H9 (cell line): ENCODE measurements at regions not wholly inside any gene's neighbourhood (a gene's known extent, or its start where the extent isn't known, plus 50 kb on each side); places are given as distances from the start of the nearest gene placed in this dataset.

Experiments used
- DNase-seq: peaks from one replicate; pipeline ENCODE4 v3.0.0-alpha.2; 2017
- H2AFZ ChIP-seq: one replicate; pipeline ENCODE4 v1.6.1; 2013; ENCODE audit warnings: mild to moderate bottlenecking, low read length, control low read depth, moderate library complexity
- H2AK5ac ChIP-seq: 2 replicates; pipeline ENCODE4 v1.6.1; 2013; ENCODE audit warnings: low read length, control low read depth, mixed read lengths; ENCODE audit not compliant: insufficient read length
- H2BK120ac ChIP-seq: one replicate; pipeline ENCODE4 v1.6.1; 2013; ENCODE audit warnings: low read depth, mild to moderate bottlenecking, low read length, control low read depth, inconsistent platforms; ENCODE audit not compliant: poor library complexity, severe bottlenecking
- H2BK12ac ChIP-seq: 2 replicates; pipeline ENCODE4 v1.6.1; 2013; ENCODE audit warnings: low read length, control low read depth, mixed read lengths, low read depth; ENCODE audit not compliant: insufficient read length
- H2BK15ac ChIP-seq: 2 replicates; pipeline ENCODE4 v1.6.1; 2013; ENCODE audit warnings: low read depth, low read length, control low read depth
- H2BK20ac ChIP-seq: one replicate; pipeline ENCODE4 v1.6.1; 2013; ENCODE audit warnings: low read depth, mild to moderate bottlenecking, low read length, control low read depth, inconsistent platforms; ENCODE audit not compliant: poor library complexity, severe bottlenecking
- H2BK5ac ChIP-seq: 2 replicates; pipeline ENCODE4 v1.6.1; 2013; ENCODE audit warnings: low read length, control low read depth, mixed read lengths; ENCODE audit not compliant: insufficient read length
- H3K14ac ChIP-seq: 2 replicates; pipeline ENCODE4 v1.6.1; 2013; ENCODE audit warnings: low read length, control low read depth; ENCODE audit not compliant: insufficient read depth
- H3K18ac ChIP-seq: 2 replicates; pipeline ENCODE4 v1.6.1; 2013; ENCODE audit warnings: low read depth, mild to moderate bottlenecking, mixed read lengths, low read length, control low read depth; ENCODE audit not compliant: insufficient read length
- H3K23ac ChIP-seq: 2 replicates; pipeline ENCODE4 v1.6.1; 2013; ENCODE audit warnings: low read length, control low read depth, mixed read lengths, low read depth; ENCODE audit not compliant: insufficient read length
- H3K23me2 ChIP-seq: 2 replicates; pipeline ENCODE4 v1.6.1; 2013; ENCODE audit warnings: low read depth, mild to moderate bottlenecking, mixed read lengths, low read length, control low read depth; ENCODE audit not compliant: insufficient read length, poor library complexity, severe bottlenecking
- H3K27ac ChIP-seq: 2 replicates; pipeline ENCODE4 v1.5.1; 2013; ENCODE audit warnings: low read length, control low read depth, mixed read lengths, low read depth; ENCODE audit not compliant: insufficient read length
- H3K27me3 ChIP-seq: 2 replicates; pipeline ENCODE4 v1.6.1; 2013; ENCODE audit warnings: low read length, control low read depth, inconsistent platforms; ENCODE audit not compliant: insufficient read depth
- H3K4ac ChIP-seq: 2 replicates; pipeline ENCODE4 v1.6.1; 2013; ENCODE audit warnings: low read depth, mild to moderate bottlenecking, control low read depth, inconsistent platforms, low read length, moderate library complexity
- H3K4me1 ChIP-seq: 2 replicates; pipeline ENCODE4 v1.6.1; 2013; ENCODE audit warnings: low read length, control low read depth, inconsistent platforms; ENCODE audit not compliant: insufficient read depth
- H3K4me2 ChIP-seq: 2 replicates; pipeline ENCODE4 v1.6.1; 2013; ENCODE audit warnings: low read length, control low read depth, mixed read lengths; ENCODE audit not compliant: insufficient read length, insufficient read depth
- H3K56ac ChIP-seq: 2 replicates; pipeline ENCODE4 v1.6.1; 2013; ENCODE audit warnings: low read depth, mild to moderate bottlenecking, mixed read lengths, low read length, control low read depth; ENCODE audit not compliant: insufficient read length
- H3K79me1 ChIP-seq: 2 replicates; pipeline ENCODE4 v1.6.1; 2013; ENCODE audit warnings: low read depth, mild to moderate bottlenecking, moderate library complexity, low read length, control low read depth, inconsistent platforms; ENCODE audit not compliant: insufficient read depth, poor library complexity, severe bottlenecking
- H3K79me2 ChIP-seq: 2 replicates; pipeline ENCODE4 v1.6.1; 2013; ENCODE audit warnings: low read length, control low read depth, inconsistent platforms; ENCODE audit not compliant: insufficient read depth
- H3K9ac ChIP-seq: 2 replicates; pipeline ENCODE4 v1.6.1; 2013; ENCODE audit warnings: low read length, control low read depth, mixed read lengths; ENCODE audit not compliant: insufficient read length; ENCODE audit errors: extremely low read depth
- H3K9me3 ChIP-seq: one replicate; pipeline ENCODE4 v1.6.1; 2013; ENCODE audit warnings: low read depth, low read length, inconsistent platforms; ENCODE audit not compliant: control insufficient read depth
- H3T11ph ChIP-seq: one replicate; pipeline ENCODE4 v1.6.1; 2013; ENCODE audit warnings: mild to moderate bottlenecking, low read length, control low read depth, inconsistent platforms
- H4K20me1 ChIP-seq: one replicate; pipeline ENCODE4 v1.6.1; 2013; ENCODE audit not compliant: control insufficient read depth, insufficient read length, insufficient read depth
- H4K5ac ChIP-seq: 2 replicates; pipeline ENCODE4 v1.6.1; 2013; ENCODE audit warnings: low read depth, mild to moderate bottlenecking, mixed read lengths, low read length, control low read depth; ENCODE audit not compliant: insufficient read length
- H4K8ac ChIP-seq: replicated peaks from 2 replicates; pipeline ENCODE4 v1.6.1; 2013; ENCODE audit warnings: low read length, control low read depth, mixed read lengths, low read depth; ENCODE audit not compliant: insufficient read length
- H4K91ac ChIP-seq: 2 replicates; pipeline ENCODE4 v1.6.1; 2013; ENCODE audit warnings: low read depth, mild to moderate bottlenecking, moderate library complexity, mixed read lengths, low read length, control low read depth; ENCODE audit not compliant: insufficient read length
- H3K27ac Mint-ChIP-seq, 3 experiments: 2 replicates in 2 of 3; 3 replicates in 1 of 3; pipeline ENCODE4 v1.8.0; 2020 to 2021; ENCODE audit warnings: mixed read lengths in 3 of 3, mild to moderate bottlenecking in 1 of 3, moderate library complexity in 1 of 3
- H3K27me3 Mint-ChIP-seq: 2 replicates; pipeline ENCODE4 v1.8.0; 2021; ENCODE audit warnings: low read depth, mild to moderate bottlenecking, moderate library complexity, mixed read lengths
- H3K36me3 Mint-ChIP-seq, 3 experiments: 2 replicates in 2 of 3; 3 replicates in 1 of 3; pipeline ENCODE4 v1.8.0; 2020 to 2021; ENCODE audit warnings: low read depth in 3 of 3, mixed read lengths in 3 of 3; ENCODE audit not compliant: insufficient read depth in 1 of 3
- H3K4me1 Mint-ChIP-seq, 2 experiments: 2 replicates each; pipeline ENCODE4 v1.8.0; 2020; ENCODE audit warnings: mixed read lengths in 2 of 2
- H3K4me3 Mint-ChIP-seq, 2 experiments: 2 replicates in 1 of 2; 3 replicates in 1 of 2; pipeline ENCODE4 v1.8.0; 2020 to 2021; ENCODE audit warnings: mild to moderate bottlenecking in 2 of 2, mixed read lengths in 2 of 2, moderate library complexity in 1 of 2
- H3K9me3 Mint-ChIP-seq, 2 experiments: 2 replicates in 1 of 2; 3 replicates in 1 of 2; pipeline ENCODE4 v1.8.0; 2020; ENCODE audit warnings: mild to moderate bottlenecking in 2 of 2, mixed read lengths in 2 of 2, moderate library complexity in 1 of 2
- WGBS: extraction: QIAGEN DNeasy Blood & Tissue Kit; methylation state at CpG from one replicate; pipeline ENCODE4 v1.1.7; 2013; ENCODE audit warnings: missing lambda C conversion rate, low lambda C conversion rate, mixed read lengths; ENCODE audit not compliant: insufficient read length; ENCODE audit errors: extremely low coverage; 5-methylcytosine and 5-hydroxymethylcytosine counted together
- TF ChIP-seq, protein P1 (sequence below): fragments of 200-600 bp; sonication (generic); conservative IDR thresholded peaks from 3 replicates; pipeline ENCODE4 v1.8.0; 2021; ENCODE audit warnings: antibody characterized with exemption, mild to moderate bottlenecking

- H3K23me2 ChIP-seq: no peaks in the 10 kb centered on the region
Measured at GRCh38 chr20:11719153-11719552, 198.5 kb upstream of the BTBD3 start.

More at GRCh38 chr20:11719153-11719552, 198.5 kb upstream of the BTBD3 start:
- TF ChIP-seq, protein P1, sequence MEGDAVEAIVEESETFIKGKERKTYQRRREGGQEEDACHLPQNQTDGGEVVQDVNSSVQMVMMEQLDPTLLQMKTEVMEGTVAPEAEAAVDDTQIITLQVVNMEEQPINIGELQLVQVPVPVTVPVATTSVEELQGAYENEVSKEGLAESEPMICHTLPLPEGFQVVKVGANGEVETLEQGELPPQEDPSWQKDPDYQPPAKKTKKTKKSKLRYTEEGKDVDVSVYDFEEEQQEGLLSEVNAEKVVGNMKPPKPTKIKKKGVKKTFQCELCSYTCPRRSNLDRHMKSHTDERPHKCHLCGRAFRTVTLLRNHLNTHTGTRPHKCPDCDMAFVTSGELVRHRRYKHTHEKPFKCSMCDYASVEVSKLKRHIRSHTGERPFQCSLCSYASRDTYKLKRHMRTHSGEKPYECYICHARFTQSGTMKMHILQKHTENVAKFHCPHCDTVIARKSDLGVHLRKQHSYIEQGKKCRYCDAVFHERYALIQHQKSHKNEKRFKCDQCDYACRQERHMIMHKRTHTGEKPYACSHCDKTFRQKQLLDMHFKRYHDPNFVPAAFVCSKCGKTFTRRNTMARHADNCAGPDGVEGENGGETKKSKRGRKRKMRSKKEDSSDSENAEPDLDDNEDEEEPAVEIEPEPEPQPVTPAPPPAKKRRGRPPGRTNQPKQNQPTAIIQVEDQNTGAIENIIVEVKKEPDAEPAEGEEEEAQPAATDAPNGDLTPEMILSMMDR: no peak
- Histone ChIP-seq H3K23ac (no peak overlapping the region), H4K8ac (no peak overlapping the region), H2BK15ac (no peak overlapping the region), H3K9ac (no peak overlapping the region), H3K4me1 (peaks cover 11% of the 10 kb centered on the region; the same call in 1 of the 2 replicates), H4K91ac (no peak overlapping the region), H3K56ac (no peak overlapping the region), H3K9me3 (no peaks in the 10 kb centered on the region), H2BK20ac (no peak overlapping the region), H2BK12ac (no peak overlapping the region), H3K4me2 (peak overlapping the region; percentile 57), H3K27me3 (no peaks in the 10 kb centered on the region), H3K79me1 (no peaks in the 10 kb centered on the region), H2AFZ (no peak overlapping the region), H4K5ac (no peak overlapping the region), H3T11ph (no peak overlapping the region), H3K79me2 (no peaks in the 10 kb centered on the region), H3K4ac (no peak overlapping the region), H3K18ac (no peak overlapping the region), H3K27ac (no peak overlapping the region), H2AK5ac (no peak overlapping the region), H4K20me1 (no peaks in the 10 kb centered on the region), H2BK5ac (no peak overlapping the region), H2BK120ac (no peak overlapping the region), H3K14ac (no peak overlapping the region)
- DNase-seq: peak; percentile 61
- Mint-ChIP-seq H3K9me3 (no peaks in the 10 kb centered on the region), H3K4me1 (peaks cover 48 to 57% of the 10 kb centered on the region in 2 experiments), H3K27ac (peak overlapping the region; percentile 21 to 96 (median 90)), H3K4me3 (peak overlapping the region; percentile 14 to 15; a peak in 4 of 5 replicates), H3K36me3 (no peaks in the 10 kb centered on the region), H3K27me3 (no peaks in the 10 kb centered on the region)
- no CpG with 5 or more reads among the region's 4 CpGs for WGBS
